Superior temporal gyrus (tissue), 1 donor: ENCODE measurements at regions not wholly inside any gene's neighbourhood (a gene's known extent, or its start where the extent isn't known, plus 50 kb on each side); places are given as distances from the start of the nearest gene placed in this dataset.
A peak's percentile ranks its signal among the peaks of the same experiment; 100 is the strongest.
"Not testable (repeated sequence)": the region's sequence is repeated elsewhere in the genome, so short reads cannot be mapped to it uniquely, and the experiment has no call there.

Experiments
- DNase-seq: peaks from one replicate; pipeline ENCODE4 v3.0.0-alpha.2; 2016; ENCODE audit errors: extremely low spot score

GRCh38 chr3:26271848-26272247, 350.7 kb upstream of the LRRC3B start:
- no peak for DNase-seq

- DNase-seq, result no peak
Measured at GRCh38 chr3:26273196-26273595, 349.4 kb upstream of the LRRC3B start.

GRCh38 chr3:26279091-26279490, 343.5 kb upstream of the LRRC3B start:
- DNase-seq, result no peak

- DNase-seq, result no peak
Measured at GRCh38 chr3:26280517-26280916, 342.1 kb upstream of the LRRC3B start.

GRCh38 chr3:26281284-26281985, 341.1 kb upstream of the LRRC3B start:
- no peak for DNase-seq

GRCh38 chr3:26284503-26284902, 338.1 kb upstream of the LRRC3B start:
- DNase-seq, result not testable (repeated sequence)

- no peak for DNase-seq
Measured at GRCh38 chr3:26291840-26292239, 330.7 kb upstream of the LRRC3B start.

GRCh38 chr3:26292780-26293179, 329.8 kb upstream of the LRRC3B start:
- no peak for DNase-seq

- no peak for DNase-seq
Measured at GRCh38 chr3:26293329-26293844, 329.2 kb upstream of the LRRC3B start.

- no peak for DNase-seq
Measured at GRCh38 chr3:26307192-26307591, 315.4 kb upstream of the LRRC3B start.

GRCh38 chr3:26307787-26308186, 314.8 kb upstream of the LRRC3B start:
- DNase-seq, result peak; percentile 16

GRCh38 chr3:26308454-26308853, 314.1 kb upstream of the LRRC3B start:
- no peak for DNase-seq

GRCh38 chr3:26309536-26309935, 313.0 kb upstream of the LRRC3B start:
- DNase-seq, result not testable (repeated sequence)

- DNase-seq, result no peak
Measured at GRCh38 chr3:26312816-26313215, 309.8 kb upstream of the LRRC3B start.

GRCh38 chr3:26316472-26316871, 306.1 kb upstream of the LRRC3B start:
- DNase-seq, result no peak

- DNase-seq, result not testable (repeated sequence)
Measured at GRCh38 chr3:26323741-26324140, 298.8 kb upstream of the LRRC3B start.

GRCh38 chr3:26340001-26340400, 282.6 kb upstream of the LRRC3B start:
- DNase-seq, result no peak

GRCh38 chr3:26343647-26344046, 278.9 kb upstream of the LRRC3B start:
- no peak for DNase-seq

GRCh38 chr3:26345613-26346012, 277.0 kb upstream of the LRRC3B start:
- no peak for DNase-seq

- DNase-seq, result no peak
Measured at GRCh38 chr3:26346497-26346896, 276.1 kb upstream of the LRRC3B start.

- no peak for DNase-seq
Measured at GRCh38 chr3:26347150-26347549, 275.4 kb upstream of the LRRC3B start.

- no peak for DNase-seq
Measured at GRCh38 chr3:26350853-26351252, 271.7 kb upstream of the LRRC3B start.

- DNase-seq, result no peak
Measured at GRCh38 chr3:26353097-26353496, 269.5 kb upstream of the LRRC3B start.

- no peak for DNase-seq
Measured at GRCh38 chr3:26358405-26358804, 264.2 kb upstream of the LRRC3B start.
